Type B pancreatic cell (in vitro differentiated cells): ENCODE measurements at regions not wholly inside any gene's neighbourhood (a gene's known extent, or its start where the extent isn't known, plus 50 kb on each side); places are given as distances from the start of the nearest gene placed in this dataset.

ENCODE experiments used
- DNase-seq: peaks from one replicate; pipeline ENCODE4 v3.0.0; 2021; ENCODE audit warnings: mixed read lengths; ENCODE audit not compliant: unreplicated experiment; ENCODE audit errors: extremely low spot score
- H3K27ac Mint-ChIP-seq: 2 replicates; pipeline ENCODE4 v1.8.0; 2021; ENCODE audit warnings: mild to moderate bottlenecking, mixed read lengths
- H3K27me3 Mint-ChIP-seq: 2 replicates; pipeline ENCODE4 v1.8.0; 2021; ENCODE audit warnings: mixed read lengths
- H3K36me3 Mint-ChIP-seq: 2 replicates; pipeline ENCODE4 v1.8.0; 2021; ENCODE audit warnings: mixed read lengths
- H3K4me1 Mint-ChIP-seq: one replicate; pipeline ENCODE4 v1.8.0; 2021; ENCODE audit warnings: mixed read lengths; ENCODE audit not compliant: unreplicated experiment
- H3K4me3 Mint-ChIP-seq: 2 replicates; pipeline ENCODE4 v1.8.0; 2021; ENCODE audit warnings: mild to moderate bottlenecking, mixed read lengths
- H3K9me3 Mint-ChIP-seq: 2 replicates; pipeline ENCODE4 v1.8.0; 2021; ENCODE audit warnings: mixed read lengths
- TF ChIP-seq, protein P1 (sequence below): fragments of 200-600 bp; sonication (generic); conservative IDR thresholded peaks from 2 replicates; pipeline ENCODE4 v1.5.0; 2021; ENCODE audit warnings: antibody characterized with exemption, mild to moderate bottlenecking

DNA sequence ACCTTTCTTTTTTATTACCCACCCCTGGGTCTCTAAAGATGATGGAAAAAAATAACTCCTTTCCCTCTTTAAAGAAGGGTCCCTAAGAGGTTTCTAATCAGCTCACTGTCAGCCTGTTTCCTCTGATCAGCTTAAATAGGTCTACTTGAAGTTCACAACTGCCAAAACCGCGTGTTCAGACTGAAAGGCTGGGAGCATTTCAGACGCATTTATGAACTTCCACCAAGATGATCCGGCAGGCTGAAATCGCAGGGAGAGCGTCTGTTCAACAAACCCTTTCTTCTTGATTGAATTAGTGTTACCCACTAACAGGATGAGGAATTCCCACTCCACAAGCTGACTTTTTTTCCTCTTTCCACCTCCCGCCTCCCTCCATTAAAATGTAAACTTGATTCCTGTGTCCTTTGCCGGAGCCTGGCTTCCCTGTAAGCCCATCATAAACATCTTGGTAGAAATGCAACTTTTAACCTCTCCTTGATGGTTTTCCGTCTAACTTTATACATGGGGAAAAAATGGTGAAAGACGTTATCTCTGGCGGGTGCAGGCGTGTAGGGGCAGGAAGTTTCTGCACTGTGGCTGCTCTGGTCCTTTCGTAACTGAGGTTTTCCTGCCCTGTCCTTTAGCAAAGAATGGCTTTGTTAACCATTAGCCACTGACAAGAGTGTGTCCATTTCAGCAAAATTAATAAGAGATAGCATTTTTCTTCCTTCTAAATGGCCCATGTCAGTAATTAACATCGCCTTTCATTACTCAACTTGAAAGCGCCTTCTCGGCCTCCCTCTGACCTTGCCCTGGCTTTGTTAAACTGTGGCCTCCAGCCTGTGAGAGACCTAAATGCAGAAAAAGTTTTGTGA lies 130.7 kb downstream of the BAMBI start:
- Mint-ChIP-seq H3K36me3 (no peaks in the 10 kb centered on the region), H3K9me3 (peaks cover 4% of the 10 kb centered on the region), H3K4me1 (peaks cover 57% of the 10 kb centered on the region), H3K27ac (peak overlapping the region; percentile 63), H3K4me3 (peak overlapping the region; percentile 76), H3K27me3 (no peaks in the 10 kb centered on the region)
- DNase-seq: no peak
- TF ChIP-seq, protein P1, sequence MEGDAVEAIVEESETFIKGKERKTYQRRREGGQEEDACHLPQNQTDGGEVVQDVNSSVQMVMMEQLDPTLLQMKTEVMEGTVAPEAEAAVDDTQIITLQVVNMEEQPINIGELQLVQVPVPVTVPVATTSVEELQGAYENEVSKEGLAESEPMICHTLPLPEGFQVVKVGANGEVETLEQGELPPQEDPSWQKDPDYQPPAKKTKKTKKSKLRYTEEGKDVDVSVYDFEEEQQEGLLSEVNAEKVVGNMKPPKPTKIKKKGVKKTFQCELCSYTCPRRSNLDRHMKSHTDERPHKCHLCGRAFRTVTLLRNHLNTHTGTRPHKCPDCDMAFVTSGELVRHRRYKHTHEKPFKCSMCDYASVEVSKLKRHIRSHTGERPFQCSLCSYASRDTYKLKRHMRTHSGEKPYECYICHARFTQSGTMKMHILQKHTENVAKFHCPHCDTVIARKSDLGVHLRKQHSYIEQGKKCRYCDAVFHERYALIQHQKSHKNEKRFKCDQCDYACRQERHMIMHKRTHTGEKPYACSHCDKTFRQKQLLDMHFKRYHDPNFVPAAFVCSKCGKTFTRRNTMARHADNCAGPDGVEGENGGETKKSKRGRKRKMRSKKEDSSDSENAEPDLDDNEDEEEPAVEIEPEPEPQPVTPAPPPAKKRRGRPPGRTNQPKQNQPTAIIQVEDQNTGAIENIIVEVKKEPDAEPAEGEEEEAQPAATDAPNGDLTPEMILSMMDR: no peak

DNA sequence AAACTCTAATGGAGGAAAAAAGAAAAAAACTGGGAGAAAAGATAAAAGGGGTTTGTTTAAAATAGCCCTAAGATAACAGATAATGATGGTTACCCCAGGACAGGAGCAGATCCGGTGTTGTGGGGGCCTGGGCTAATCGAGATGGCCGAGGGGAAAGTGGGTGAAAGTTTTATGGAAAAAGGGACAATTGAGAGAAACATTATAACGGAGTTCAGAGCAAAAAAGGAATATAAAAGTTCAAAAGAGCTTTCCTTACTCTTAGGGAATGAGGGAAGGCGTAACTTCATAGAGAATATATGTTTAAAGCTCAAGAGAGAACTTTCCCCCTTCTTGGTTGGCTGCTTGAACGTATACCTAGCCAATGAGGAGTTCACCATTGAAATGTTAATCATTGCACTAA lies 131.4 kb downstream of the BAMBI start:
- H3K4me1 Mint-ChIP-seq: peaks cover 57% of the 10 kb centered on the region
- DNase-seq: no peak
- peak overlapping the region; percentile 76 for H3K4me3 Mint-ChIP-seq
- H3K36me3 Mint-ChIP-seq: no peaks in the 10 kb centered on the region
- peaks cover 4% of the 10 kb centered on the region for H3K9me3 Mint-ChIP-seq
- TF ChIP-seq, protein P1: no peak
- no peaks in the 10 kb centered on the region for H3K27me3 Mint-ChIP-seq
- H3K27ac Mint-ChIP-seq: no peak overlapping the region

DNA sequence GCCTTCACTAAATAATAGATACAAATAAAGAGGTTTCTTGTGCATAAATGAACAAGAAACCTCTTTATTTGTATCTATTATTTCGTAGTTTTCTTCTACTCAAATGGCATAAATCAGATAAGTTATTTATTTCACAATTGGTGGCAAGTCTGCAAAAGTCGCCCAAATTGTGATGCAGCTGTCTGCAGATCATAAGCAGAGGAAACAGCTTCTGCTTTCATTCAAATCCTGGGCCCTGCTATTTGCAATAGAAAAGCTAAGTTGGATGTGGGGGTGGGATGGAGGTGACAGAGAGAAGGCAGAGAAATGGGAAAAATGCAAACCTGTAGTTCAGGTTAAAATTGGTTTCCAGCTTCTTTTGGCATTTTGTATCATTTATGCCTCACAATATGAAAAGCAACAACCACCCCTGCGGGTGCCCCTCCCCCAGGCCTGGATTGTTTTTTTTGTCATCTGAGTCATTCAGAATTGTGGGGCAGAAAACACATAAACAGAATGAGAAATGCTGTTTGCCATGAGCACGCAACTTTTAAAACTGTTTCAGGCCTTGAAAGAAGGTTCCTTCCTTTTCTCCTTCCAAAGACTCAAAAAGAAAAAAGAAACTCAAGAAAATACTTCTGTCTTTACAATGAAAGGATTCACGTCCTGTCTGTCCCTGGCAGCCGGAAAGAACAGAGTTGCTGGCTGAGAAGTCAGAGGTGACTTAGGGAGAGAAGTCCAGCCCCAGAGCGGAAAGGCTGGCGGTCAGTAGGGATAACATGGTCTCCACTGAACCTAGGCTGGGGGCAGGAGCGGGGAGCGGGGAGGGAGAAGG lies 132.9 kb downstream of the BAMBI start:
- H3K27me3 Mint-ChIP-seq: no peaks in the 10 kb centered on the region
- H3K27ac Mint-ChIP-seq: peak overlapping the region; percentile 61
- no peak for DNase-seq
- TF ChIP-seq, protein P1: no peak
- H3K4me3 Mint-ChIP-seq: peak overlapping the region; percentile 59
- no peaks in the 10 kb centered on the region for H3K36me3 Mint-ChIP-seq
- H3K9me3 Mint-ChIP-seq: peaks cover 4% of the 10 kb centered on the region
- H3K4me1 Mint-ChIP-seq: peaks cover 57% of the 10 kb centered on the region

DNA sequence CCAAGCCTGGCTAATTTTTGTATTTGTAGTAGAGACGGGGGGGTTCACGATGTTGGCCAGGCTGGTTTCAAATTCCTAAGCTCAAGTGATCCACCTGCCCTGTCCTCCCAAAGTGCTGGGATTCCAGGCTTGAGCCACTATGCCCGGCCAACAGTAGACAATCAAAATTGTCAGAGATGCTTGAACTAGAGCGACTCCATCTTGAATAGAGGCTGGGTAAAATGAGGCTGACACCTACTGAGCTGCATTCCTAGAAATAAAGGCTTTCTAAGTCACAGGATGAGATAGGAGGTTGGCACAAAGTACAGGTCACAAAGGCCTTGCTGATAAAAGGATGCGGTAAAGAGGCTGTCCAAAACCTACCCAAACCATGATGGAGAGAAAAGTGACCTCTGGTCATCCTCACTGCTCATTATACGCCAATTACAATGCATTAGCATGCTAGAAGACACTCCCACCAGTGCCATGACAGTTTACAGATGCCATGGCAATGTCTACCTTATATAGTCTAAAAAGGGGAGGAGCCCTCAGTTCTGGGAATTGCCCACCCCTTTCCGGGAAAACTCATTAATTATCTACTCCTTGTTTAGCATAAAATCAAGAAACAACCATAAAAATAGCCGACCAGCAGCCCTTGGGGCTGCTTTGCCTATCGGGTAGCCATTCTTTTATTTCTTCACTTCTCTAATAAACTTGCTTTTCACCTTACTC lies 134.5 kb downstream of the BAMBI start:
- Mint-ChIP-seq H3K36me3 (no peaks in the 10 kb centered on the region), H3K27ac (no peak overlapping the region)

More for the DNA sequence above, 134.5 kb downstream of the BAMBI start:
- Mint-ChIP-seq H3K27me3 (no peaks in the 10 kb centered on the region), H3K9me3 (peaks cover 4% of the 10 kb centered on the region), H3K4me3 (no peak overlapping the region), H3K4me1 (peaks cover 48% of the 10 kb centered on the region)
- TF ChIP-seq, protein P1: no peak
- no peak for DNase-seq
